PC-9 (cell line): ENCODE measurements at regions not wholly inside any gene's neighbourhood (a gene's known extent, or its start where the extent isn't known, plus 50 kb on each side); places are given as distances from the start of the nearest gene placed in this dataset.

ENCODE experiments used
- CTCF ChIP-seq: fragments of 200-600 bp; sonication (generic); conservative IDR thresholded peaks from 2 replicates; pipeline ENCODE4 v1.6.1; 2017; ENCODE audit warnings: mixed run types, antibody characterized with exemption, mild to moderate bottlenecking, moderate library complexity
- EZH2 ChIP-seq: fragments of 200-600 bp; sonication (generic); IDR thresholded peaks from 2 replicates; pipeline ENCODE4 v1.8.0; 2017; ENCODE audit warnings: antibody characterized with exemption, low read depth

- TF ChIP-seq CTCF = no peak
- TF ChIP-seq EZH2 = no peak
Observed at GRCh38 chr5:28714907-28715698, 1676.7 kb upstream of the CDH9 start.
